ENCODE measurements at regions not wholly inside any gene's neighbourhood (a gene's known extent, or its start where the extent isn't known, plus 50 kb on each side); places are given as distances from the start of the nearest gene placed in this dataset.

DNA sequence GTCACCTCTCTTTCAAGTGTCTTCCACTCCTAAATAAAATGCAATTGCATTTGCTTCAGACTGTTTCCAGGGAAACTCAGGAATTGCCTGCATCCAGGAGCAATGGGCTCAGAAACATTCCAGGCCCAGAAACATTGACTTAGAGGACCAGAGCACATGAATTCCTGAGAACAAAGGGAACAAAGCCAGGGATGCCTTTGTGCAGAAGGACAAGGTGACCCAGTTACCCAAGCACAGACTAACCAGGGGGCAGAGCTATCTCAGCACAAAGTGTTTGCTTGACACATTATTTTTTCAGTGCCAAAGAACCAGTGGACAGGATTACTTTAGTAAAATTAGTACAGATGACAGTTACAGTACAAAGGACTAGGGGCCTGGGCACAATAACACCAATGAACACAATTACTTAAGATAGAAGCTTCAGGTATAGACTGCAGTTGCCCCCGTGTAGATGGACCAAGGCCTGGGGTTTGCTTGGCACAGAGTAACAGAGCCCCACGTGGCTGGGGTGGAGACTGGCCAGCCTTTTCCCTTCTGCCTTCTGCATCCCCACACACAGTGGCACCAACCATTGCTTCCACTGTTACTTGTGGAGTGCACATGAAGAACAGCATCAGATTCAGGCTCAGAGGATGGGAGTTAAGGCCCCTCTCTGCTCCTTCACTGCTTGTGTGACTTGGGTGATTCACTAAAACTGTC lies 500.8 kb downstream of the INSC start:
- intact Hi-C loops (cut with micrococcal nuclease): no loop called here
- no peak for TF ChIP-seq CBX3 (IDR thresholded peaks at IDR 0.05; ENCODE audit: low read depth)
- TF ChIP-seq EZH2phosphoT487 (IDR thresholded peaks at IDR 0.05; ENCODE audit: borderline replicate concordance): no peak
- ATAC-seq (no peak), DNase-seq (ENCODE audit: low read depth, low spot score) (no peak)
- Histone ChIP-seq H4K20me1 (ENCODE audit: insufficient read depth) (no peaks in the 10 kb centered on the region), H3K9me3 (ENCODE audit: control insufficient read depth in 1 of 2, insufficient read depth in 1 of 2, low read depth in 1 of 2, low read length in 2 of 2) (no peaks in the 10 kb centered on the region), H3K36me3 (ENCODE audit: control insufficient read depth in 1 of 2, insufficient read depth in 2 of 2, low read length in 2 of 2) (no peaks in the 10 kb centered on the region), H3K9me2 (ENCODE audit: insufficient read depth) (no peaks in the 10 kb centered on the region), H3K4me2 (ENCODE audit: low read length) (no peak overlapping the region), H3K9ac (ENCODE audit: low read length) (no peak overlapping the region), H3K27ac (ENCODE audit: low read depth, low read length) (no peak overlapping the region), H3K4me1 (ENCODE audit: control insufficient read depth in 1 of 2, insufficient read depth in 2 of 2, low read length in 2 of 2) (no peaks in the 10 kb centered on the region), H2AFZ (ENCODE audit: low read depth, low read length, poor library complexity, severe bottlenecking) (no peak overlapping the region), H3K27me3 (ENCODE audit: insufficient read depth, low read length) (peaks cover 48% of the 10 kb centered on the region), H3K4me3 (replicated peaks in 1 of 2; ENCODE audit: low read depth in 1 of 2, low read length in 2 of 2) (no peak overlapping the region), H3K79me2 (ENCODE audit: insufficient read depth, low read length) (no peaks in the 10 kb centered on the region)
- POLR2A ChIA-PET: no interaction called here
- no TSS peak for BruUV-seq (replicated peaks)
- CTCF ChIA-PET: no interaction called here
- RAD21 ChIA-PET (ENCODE audit: low non-redundant PET in 1 of 2, low total read pairs in 2 of 2, uncharacterized antibody in 2 of 2, unreplicated experiment in 2 of 2): no interaction called here

DNA sequence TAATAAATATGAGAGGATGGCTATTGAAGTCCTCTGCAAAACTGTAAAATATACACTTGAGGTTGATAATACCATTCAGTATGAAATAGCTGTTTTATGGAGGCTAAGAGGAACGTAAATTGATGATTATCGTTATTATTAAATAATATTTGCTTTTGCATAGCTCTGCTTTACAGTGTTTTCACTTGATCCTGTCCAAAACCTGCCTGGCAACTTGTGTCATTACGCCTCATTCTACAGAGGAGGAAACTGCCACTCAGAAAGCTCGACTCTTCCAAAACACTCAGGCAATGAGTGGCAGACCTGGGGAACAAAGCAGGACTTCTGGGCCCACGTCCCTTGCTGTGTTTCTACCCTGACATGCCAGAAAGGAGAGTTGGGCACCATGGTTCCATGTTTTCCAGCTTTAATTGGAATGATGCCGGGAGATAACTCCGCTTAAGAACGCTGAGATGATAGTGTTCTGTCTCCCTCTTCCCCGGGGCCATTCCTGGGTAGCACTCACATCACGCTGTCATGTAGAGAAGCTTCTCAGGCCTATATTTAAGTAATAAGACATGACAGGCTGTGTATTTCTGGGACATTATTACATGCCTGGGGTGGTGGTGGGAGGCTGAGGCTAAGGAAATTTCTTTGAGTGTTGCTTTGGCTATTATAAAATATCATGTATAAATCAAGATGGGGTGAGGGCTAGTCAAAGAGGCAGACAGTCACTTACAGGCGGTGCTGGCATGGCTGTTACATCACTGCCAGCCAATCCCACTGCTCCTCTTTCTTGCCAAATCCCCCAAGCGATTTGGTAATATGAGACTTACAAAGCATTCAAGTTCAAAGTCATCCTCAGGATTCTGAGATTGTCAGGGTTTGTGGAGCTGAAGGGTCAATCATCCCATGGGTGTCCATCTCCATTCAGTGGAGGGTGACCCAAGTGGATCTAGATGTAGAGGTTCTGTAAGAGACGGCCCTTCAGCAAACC lies 501.7 kb downstream of the INSC start:
- Histone ChIP-seq H3K27ac (ENCODE audit: low read depth, low read length) (no peak overlapping the region), H3K4me3 (replicated peaks in 1 of 2; ENCODE audit: low read depth in 1 of 2, low read length in 2 of 2) (no peak overlapping the region), H3K36me3 (ENCODE audit: control insufficient read depth in 1 of 2, insufficient read depth in 2 of 2, low read length in 2 of 2) (no peaks in the 10 kb centered on the region), H2AFZ (ENCODE audit: low read depth, low read length, poor library complexity, severe bottlenecking) (no peak overlapping the region), H3K9ac (ENCODE audit: low read length) (no peak overlapping the region), H3K27me3 (ENCODE audit: insufficient read depth, low read length) (peaks cover 50% of the 10 kb centered on the region), H3K4me2 (ENCODE audit: low read length) (no peak overlapping the region), H3K9me2 (ENCODE audit: insufficient read depth) (no peaks in the 10 kb centered on the region), H3K79me2 (ENCODE audit: insufficient read depth, low read length) (no peaks in the 10 kb centered on the region), H3K9me3 (ENCODE audit: control insufficient read depth in 1 of 2, insufficient read depth in 1 of 2, low read depth in 1 of 2, low read length in 2 of 2) (no peaks in the 10 kb centered on the region), H3K4me1 (ENCODE audit: control insufficient read depth in 1 of 2, insufficient read depth in 2 of 2, low read length in 2 of 2) (no peaks in the 10 kb centered on the region), H4K20me1 (ENCODE audit: insufficient read depth) (no peaks in the 10 kb centered on the region)
- POLR2A ChIA-PET: no interaction called here
- intact Hi-C loops (cut with micrococcal nuclease): no loop called here
- TF ChIP-seq ZFX (IDR thresholded peaks at IDR 0.05) (no peak), FOSL1 (IDR thresholded peaks at IDR 0.05; ENCODE audit: low read depth) (no peak), CTCF (IDR thresholded peaks at IDR 0.05 in 2 of 3, conservative IDR thresholded peaks at IDR 0.05 in 1 of 3; ENCODE audit: borderline replicate concordance in 1 of 3, insufficient read depth in 1 of 3, low read depth in 2 of 3, low read length in 2 of 3) (no peak), TCF7L2 (IDR thresholded peaks at IDR 0.05; ENCODE audit: borderline replicate concordance, extremely low read depth, insufficient read depth, insufficient read length) (no peak), EGR1 (IDR thresholded peaks at IDR 0.05; ENCODE audit: low read depth) (no peak), POLR2AphosphoS5 (IDR thresholded peaks at IDR 0.05; ENCODE audit: low read depth, low read length) (no peak), POLR2A (IDR thresholded peaks at IDR 0.05; ENCODE audit: borderline replicate concordance, extremely low read depth, insufficient read depth, insufficient read length) (no peak), SP1 (IDR thresholded peaks at IDR 0.05; ENCODE audit: low read depth) (no peak), CEBPB (IDR thresholded peaks at IDR 0.05; ENCODE audit: low read depth) (no peak), SIN3A (IDR thresholded peaks at IDR 0.05; ENCODE audit: low read depth) (no peak), ZNF274 (IDR thresholded peaks at IDR 0.05; ENCODE audit: low read depth, low read length) (no peak), CBX3 (IDR thresholded peaks at IDR 0.05; ENCODE audit: low read depth) (no peak)
- TF ChIP-seq, protein P1, sequence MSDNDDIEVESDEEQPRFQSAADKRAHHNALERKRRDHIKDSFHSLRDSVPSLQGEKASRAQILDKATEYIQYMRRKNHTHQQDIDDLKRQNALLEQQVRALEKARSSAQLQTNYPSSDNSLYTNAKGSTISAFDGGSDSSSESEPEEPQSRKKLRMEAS (IDR thresholded peaks at IDR 0.05): no peak
- TF ChIP-seq, protein P2, sequence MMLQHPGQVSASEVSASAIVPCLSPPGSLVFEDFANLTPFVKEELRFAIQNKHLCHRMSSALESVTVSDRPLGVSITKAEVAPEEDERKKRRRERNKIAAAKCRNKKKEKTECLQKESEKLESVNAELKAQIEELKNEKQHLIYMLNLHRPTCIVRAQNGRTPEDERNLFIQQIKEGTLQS (IDR thresholded peaks at IDR 0.05): no peak
- CTCF ChIA-PET: no interaction called here
- DNase-seq (ENCODE audit: low read depth, low spot score): no peak
- no TSS peak for BruUV-seq (replicated peaks)
- RAD21 ChIA-PET (ENCODE audit: low non-redundant PET in 1 of 2, low total read pairs in 2 of 2, uncharacterized antibody in 2 of 2, unreplicated experiment in 2 of 2): no interaction called here
- no peak for ATAC-seq

All from HCT116 (cell line).